ENCODE measurements at regions not wholly inside any gene's neighbourhood (a gene's known extent, or its start where the extent isn't known, plus 50 kb on each side); places are given as distances from the start of the nearest gene placed in this dataset.

DNA sequence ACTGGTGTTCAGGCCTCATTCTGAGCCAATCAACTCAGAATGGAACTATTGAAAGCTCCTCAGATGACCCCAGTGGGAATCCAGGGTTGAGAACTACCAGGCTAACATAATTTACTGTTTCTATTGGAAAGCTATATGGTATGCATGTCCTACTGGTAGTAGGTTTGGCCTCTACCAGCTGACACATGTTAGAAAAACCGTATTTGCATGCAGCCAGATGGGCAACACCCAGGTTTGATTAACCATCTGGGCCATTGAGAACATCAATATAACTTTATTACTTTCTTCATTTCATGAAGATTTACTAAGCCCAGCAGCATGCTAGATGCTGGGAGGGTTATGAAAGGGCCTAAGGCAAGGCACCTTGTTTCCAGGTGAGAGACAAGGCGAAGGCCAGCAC lies 181.4 kb upstream of the PARP11 start:
- TF ChIP-seq, protein P1, sequence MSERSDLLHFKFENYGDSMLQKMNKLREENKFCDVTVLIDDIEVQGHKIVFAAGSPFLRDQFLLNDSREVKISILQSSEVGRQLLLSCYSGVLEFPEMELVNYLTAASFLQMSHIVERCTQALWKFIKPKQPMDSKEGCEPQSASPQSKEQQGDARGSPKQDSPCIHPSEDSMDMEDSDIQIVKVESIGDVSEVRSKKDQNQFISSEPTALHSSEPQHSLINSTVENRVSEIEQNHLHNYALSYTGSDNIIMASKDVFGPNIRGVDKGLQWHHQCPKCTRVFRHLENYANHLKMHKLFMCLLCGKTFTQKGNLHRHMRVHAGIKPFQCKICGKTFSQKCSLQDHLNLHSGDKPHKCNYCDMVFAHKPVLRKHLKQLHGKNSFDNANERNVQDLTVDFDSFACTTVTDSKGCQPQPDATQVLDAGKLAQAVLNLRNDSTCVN (tag by site-specific recombination; optimal IDR thresholded peaks at IDR 0.05), result no peak
- TF ChIP-seq, protein P2, sequence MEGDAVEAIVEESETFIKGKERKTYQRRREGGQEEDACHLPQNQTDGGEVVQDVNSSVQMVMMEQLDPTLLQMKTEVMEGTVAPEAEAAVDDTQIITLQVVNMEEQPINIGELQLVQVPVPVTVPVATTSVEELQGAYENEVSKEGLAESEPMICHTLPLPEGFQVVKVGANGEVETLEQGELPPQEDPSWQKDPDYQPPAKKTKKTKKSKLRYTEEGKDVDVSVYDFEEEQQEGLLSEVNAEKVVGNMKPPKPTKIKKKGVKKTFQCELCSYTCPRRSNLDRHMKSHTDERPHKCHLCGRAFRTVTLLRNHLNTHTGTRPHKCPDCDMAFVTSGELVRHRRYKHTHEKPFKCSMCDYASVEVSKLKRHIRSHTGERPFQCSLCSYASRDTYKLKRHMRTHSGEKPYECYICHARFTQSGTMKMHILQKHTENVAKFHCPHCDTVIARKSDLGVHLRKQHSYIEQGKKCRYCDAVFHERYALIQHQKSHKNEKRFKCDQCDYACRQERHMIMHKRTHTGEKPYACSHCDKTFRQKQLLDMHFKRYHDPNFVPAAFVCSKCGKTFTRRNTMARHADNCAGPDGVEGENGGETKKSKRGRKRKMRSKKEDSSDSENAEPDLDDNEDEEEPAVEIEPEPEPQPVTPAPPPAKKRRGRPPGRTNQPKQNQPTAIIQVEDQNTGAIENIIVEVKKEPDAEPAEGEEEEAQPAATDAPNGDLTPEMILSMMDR (tag by site-specific recombination; IDR thresholded peaks at IDR 0.05), result no peak
- TF ChIP-seq, protein P3, sequence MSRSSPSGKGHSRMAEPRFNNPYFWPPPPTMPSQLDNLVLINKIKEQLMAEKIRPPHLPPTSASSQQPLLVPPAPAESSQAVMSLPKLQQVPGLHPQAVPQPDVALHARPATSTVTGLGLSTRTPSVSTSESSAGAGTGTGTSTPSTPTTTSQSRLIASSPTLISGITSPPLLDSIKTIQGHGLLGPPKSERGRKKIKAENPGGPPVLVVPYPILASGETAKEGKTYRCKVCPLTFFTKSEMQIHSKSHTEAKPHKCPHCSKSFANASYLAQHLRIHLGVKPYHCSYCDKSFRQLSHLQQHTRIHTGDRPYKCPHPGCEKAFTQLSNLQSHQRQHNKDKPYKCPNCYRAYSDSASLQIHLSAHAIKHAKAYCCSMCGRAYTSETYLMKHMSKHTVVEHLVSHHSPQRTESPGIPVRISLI (tag by site-specific recombination; IDR thresholded peaks at IDR 0.05), result no peak
- TF ChIP-seq ZNF747 (tag by site-specific recombination; IDR thresholded peaks at IDR 0.05), result no peak
- TF ChIP-seq KLF9 (tag by site-specific recombination; IDR thresholded peaks at IDR 0.05; ENCODE audit: low read depth), result no peak
- no peak for TF ChIP-seq ZNF658 (tag by site-specific recombination; IDR thresholded peaks at IDR 0.05)
- TF ChIP-seq ZNF350 (tag by site-specific recombination; IDR thresholded peaks at IDR 0.05), result no peak
- TF ChIP-seq, protein P4, sequence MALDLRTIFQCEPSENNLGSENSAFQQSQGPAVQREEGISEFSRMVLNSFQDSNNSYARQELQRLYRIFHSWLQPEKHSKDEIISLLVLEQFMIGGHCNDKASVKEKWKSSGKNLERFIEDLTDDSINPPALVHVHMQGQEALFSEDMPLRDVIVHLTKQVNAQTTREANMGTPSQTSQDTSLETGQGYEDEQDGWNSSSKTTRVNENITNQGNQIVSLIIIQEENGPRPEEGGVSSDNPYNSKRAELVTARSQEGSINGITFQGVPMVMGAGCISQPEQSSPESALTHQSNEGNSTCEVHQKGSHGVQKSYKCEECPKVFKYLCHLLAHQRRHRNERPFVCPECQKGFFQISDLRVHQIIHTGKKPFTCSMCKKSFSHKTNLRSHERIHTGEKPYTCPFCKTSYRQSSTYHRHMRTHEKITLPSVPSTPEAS (tag by site-specific recombination; IDR thresholded peaks at IDR 0.05), result no peak
- TF ChIP-seq ZNF433 (tag by site-specific recombination; IDR thresholded peaks at IDR 0.05; ENCODE audit: low read depth), result no peak
- TF ChIP-seq ZNF843 (tag by site-specific recombination; IDR thresholded peaks at IDR 0.05), result no peak
- TF ChIP-seq ZNF776 (tag by site-specific recombination; IDR thresholded peaks at IDR 0.05; ENCODE audit: borderline replicate concordance), result no peak
- no peak for TF ChIP-seq ZNF404 (tag by site-specific recombination; IDR thresholded peaks at IDR 0.05)
- TF ChIP-seq ZNF223 (tag by site-specific recombination; IDR thresholded peaks at IDR 0.05), result no peak
- no peak for TF ChIP-seq SP7 (tag by site-specific recombination; IDR thresholded peaks at IDR 0.05)
- no peak for TF ChIP-seq ZNF530 (tag by site-specific recombination; IDR thresholded peaks at IDR 0.05; ENCODE audit: low read depth)
- no peak for TF ChIP-seq ZBTB8A (tag by site-specific recombination; IDR thresholded peaks at IDR 0.05)
- TF ChIP-seq ZXDB (tag by site-specific recombination; IDR thresholded peaks at IDR 0.05), result no peak
- TF ChIP-seq, protein P5, sequence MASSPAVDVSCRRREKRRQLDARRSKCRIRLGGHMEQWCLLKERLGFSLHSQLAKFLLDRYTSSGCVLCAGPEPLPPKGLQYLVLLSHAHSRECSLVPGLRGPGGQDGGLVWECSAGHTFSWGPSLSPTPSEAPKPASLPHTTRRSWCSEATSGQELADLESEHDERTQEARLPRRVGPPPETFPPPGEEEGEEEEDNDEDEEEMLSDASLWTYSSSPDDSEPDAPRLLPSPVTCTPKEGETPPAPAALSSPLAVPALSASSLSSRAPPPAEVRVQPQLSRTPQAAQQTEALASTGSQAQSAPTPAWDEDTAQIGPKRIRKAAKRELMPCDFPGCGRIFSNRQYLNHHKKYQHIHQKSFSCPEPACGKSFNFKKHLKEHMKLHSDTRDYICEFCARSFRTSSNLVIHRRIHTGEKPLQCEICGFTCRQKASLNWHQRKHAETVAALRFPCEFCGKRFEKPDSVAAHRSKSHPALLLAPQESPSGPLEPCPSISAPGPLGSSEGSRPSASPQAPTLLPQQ (tag by site-specific recombination; IDR thresholded peaks at IDR 0.05), result no peak
- CTCF ChIA-PET, result interaction anchor here (0.5 to 2.1 kb wide), 3 partner anchors 10 to 58 kb away, joined by 3 to 7 read pairs (median 5); no protein-coding TSS in a partner anchor
- POLR2A ChIA-PET, result no interaction called here

DNA sequence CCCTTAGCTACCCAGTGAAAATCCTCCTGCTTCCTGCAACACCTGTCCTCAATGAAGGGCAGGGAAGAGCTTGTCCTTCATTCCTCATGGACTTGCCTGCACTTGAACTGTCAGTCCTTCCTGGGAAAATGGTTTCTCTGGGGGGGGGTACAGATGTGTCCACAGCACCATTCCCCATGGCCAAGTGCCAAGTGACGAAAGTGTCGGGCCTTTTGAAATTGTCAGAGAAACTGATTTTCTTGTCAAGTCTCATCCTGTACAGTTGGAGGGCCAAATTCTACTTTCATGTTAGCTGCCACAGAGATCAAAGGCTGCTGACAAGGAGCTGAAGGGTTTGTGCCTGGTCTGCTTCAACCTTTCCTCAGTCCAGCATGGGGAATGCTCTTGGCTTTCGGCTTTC lies 179.5 kb upstream of the PARP11 start:
- no peak overlapping the region for H3K27ac ChIP-seq (ENCODE audit: extremely low read depth, low read depth, low read length)
- CTCF ChIA-PET, result interaction anchor here (0.6 to 1.2 kb wide), 4 partner anchors 14 to 249 kb away, joined by 3 to 6 read pairs (median 3); no protein-coding TSS in a partner anchor
- H3K9me3 ChIP-seq (ENCODE audit: control insufficient read depth, insufficient read depth, low read depth, low read length), result no peaks in the 10 kb centered on the region
- H3K36me3 ChIP-seq (ENCODE audit: control insufficient read depth in 2 of 2, insufficient read depth in 1 of 2, low read length in 2 of 2), result no peaks in the 10 kb centered on the region
- H3K4me1 ChIP-seq (ENCODE audit: control insufficient read depth, insufficient read depth, low read length), result no peaks in the 10 kb centered on the region
- H3K4me3 ChIP-seq (ENCODE audit: low read depth, low read length), result no peak overlapping the region
- TF ChIP-seq ZNF311 (tag by site-specific recombination; IDR thresholded peaks at IDR 0.05; ENCODE audit: borderline replicate concordance) (no peak), ZNF138 (tag by site-specific recombination; IDR thresholded peaks at IDR 0.05; ENCODE audit: borderline replicate concordance) (no peak)
- POLR2A ChIA-PET, result no interaction called here

More for the DNA sequence above, 181.4 kb upstream of the PARP11 start:
- Histone ChIP-seq H3K27ac (ENCODE audit: extremely low read depth, low read depth, low read length) (no peak overlapping the region), H3K9me3 (ENCODE audit: control insufficient read depth, insufficient read depth, low read depth, low read length) (no peaks in the 10 kb centered on the region), H3K4me3 (ENCODE audit: low read depth, low read length) (no peak overlapping the region), H3K36me3 (ENCODE audit: control insufficient read depth in 2 of 2, insufficient read depth in 1 of 2, low read length in 2 of 2) (no peaks in the 10 kb centered on the region), H3K4me1 (ENCODE audit: control insufficient read depth, insufficient read depth, low read length) (no peaks in the 10 kb centered on the region)
